Neural cell (in vitro differentiated cells): ENCODE measurements at regions not wholly inside any gene's neighbourhood (a gene's known extent, or its start where the extent isn't known, plus 50 kb on each side); places are given as distances from the start of the nearest gene placed in this dataset.

Source experiments
- EP300 ChIP-seq: fragments of 450-650 bp; conservative IDR thresholded peaks from 2 replicates; pipeline ENCODE4 v1.6.1; 2014; ENCODE audit warnings: antibody characterized with exemption, mild to moderate bottlenecking, moderate library complexity; ENCODE audit not compliant: poor library complexity, severe bottlenecking
- EZH2 ChIP-seq: fragments of 200-600, 300-800 bp; shearing (Covaris generic), sonication (generic); IDR thresholded peaks from 2 replicates; pipeline ENCODE4 v1.6.1; 2014; ENCODE audit warnings: antibody characterized with exemption, low read length, borderline replicate concordance, mild to moderate bottlenecking; ENCODE audit not compliant: insufficient read depth, poor library complexity, severe bottlenecking
- POLR2AphosphoS5 ChIP-seq: IDR thresholded peaks from 2 replicates; pipeline ENCODE4 v1.6.1; 2012
- RAD21 ChIP-seq: fragments of 450-650 bp; conservative IDR thresholded peaks from 2 replicates; pipeline ENCODE4 v1.6.1; 2014; ENCODE audit warnings: antibody characterized with exemption, mild to moderate bottlenecking, moderate library complexity
- TF ChIP-seq, protein P1 (sequence below): fragments of 450-650 bp; IDR thresholded peaks from 2 replicates; pipeline ENCODE4 v1.5.1; 2014; ENCODE audit warnings: antibody characterized with exemption, mild to moderate bottlenecking, moderate library complexity; ENCODE audit not compliant: poor library complexity, severe bottlenecking

DNA sequence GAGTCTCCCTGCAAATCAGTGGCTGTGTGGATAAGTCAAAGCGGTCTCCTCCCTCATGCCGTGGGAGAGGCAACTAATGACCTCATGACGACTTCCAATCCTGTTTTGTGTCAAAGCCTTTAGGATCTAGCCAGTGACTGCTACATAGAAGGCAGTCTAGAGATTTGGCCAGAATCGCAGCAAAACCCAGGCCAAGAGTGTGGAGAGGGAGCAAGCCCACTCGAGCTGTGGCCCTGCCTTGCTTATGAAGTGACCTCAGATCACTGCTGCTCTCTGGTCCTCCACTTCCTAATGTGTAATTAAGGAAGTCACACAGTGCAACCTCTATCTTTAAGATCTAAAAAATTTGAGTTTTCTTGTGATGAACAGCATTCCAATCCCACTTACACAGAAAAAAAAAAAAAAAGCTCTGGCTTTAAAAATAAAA is 296.7 kb upstream of the KLF6 start:
- TF ChIP-seq, protein P1, sequence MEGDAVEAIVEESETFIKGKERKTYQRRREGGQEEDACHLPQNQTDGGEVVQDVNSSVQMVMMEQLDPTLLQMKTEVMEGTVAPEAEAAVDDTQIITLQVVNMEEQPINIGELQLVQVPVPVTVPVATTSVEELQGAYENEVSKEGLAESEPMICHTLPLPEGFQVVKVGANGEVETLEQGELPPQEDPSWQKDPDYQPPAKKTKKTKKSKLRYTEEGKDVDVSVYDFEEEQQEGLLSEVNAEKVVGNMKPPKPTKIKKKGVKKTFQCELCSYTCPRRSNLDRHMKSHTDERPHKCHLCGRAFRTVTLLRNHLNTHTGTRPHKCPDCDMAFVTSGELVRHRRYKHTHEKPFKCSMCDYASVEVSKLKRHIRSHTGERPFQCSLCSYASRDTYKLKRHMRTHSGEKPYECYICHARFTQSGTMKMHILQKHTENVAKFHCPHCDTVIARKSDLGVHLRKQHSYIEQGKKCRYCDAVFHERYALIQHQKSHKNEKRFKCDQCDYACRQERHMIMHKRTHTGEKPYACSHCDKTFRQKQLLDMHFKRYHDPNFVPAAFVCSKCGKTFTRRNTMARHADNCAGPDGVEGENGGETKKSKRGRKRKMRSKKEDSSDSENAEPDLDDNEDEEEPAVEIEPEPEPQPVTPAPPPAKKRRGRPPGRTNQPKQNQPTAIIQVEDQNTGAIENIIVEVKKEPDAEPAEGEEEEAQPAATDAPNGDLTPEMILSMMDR, result no peak
- TF ChIP-seq RAD21 (no peak), POLR2AphosphoS5 (no peak), EZH2 (no peak), EP300 (no peak)
